ENCODE measurements at regions not wholly inside any gene's neighbourhood (a gene's known extent, or its start where the extent isn't known, plus 50 kb on each side); places are given as distances from the start of the nearest gene placed in this dataset.

GRCh38 chr7:47043304-47043703 lies 538.6 kb downstream of the TNS3 start:
- DNase-seq (ENCODE audit: low read depth in 3 of 3), result no peak

GRCh38 chr7:47042669-47043068 lies 539.2 kb downstream of the TNS3 start:
- no peak for DNase-seq (ENCODE audit: low read depth in 3 of 3)

GRCh38 chr7:47040795-47041347 lies 541.0 kb downstream of the TNS3 start:
- no peak for DNase-seq (ENCODE audit: low read depth in 3 of 3)

GRCh38 chr7:47039904-47040303 lies 542.0 kb downstream of the TNS3 start:
- DNase-seq (ENCODE audit: low read depth in 3 of 3), result no peak

GRCh38 chr7:47039089-47039648 lies 542.7 kb downstream of the TNS3 start:
- no peak for DNase-seq (ENCODE audit: low read depth in 3 of 3)

- no peak for DNase-seq (ENCODE audit: low read depth in 3 of 3)
Observed at GRCh38 chr7:47038621-47039020, 543.3 kb downstream of the TNS3 start.

GRCh38 chr7:47037607-47038006 lies 544.3 kb downstream of the TNS3 start:
- no peak for DNase-seq (ENCODE audit: low read depth in 3 of 3)

- no peak for DNase-seq (ENCODE audit: low read depth in 3 of 3)
Observed at GRCh38 chr7:47036909-47037308, 545.0 kb downstream of the TNS3 start.

GRCh38 chr7:47035522-47035921 lies 546.4 kb downstream of the TNS3 start:
- no peak for DNase-seq (ENCODE audit: low read depth in 3 of 3)

GRCh38 chr7:47034180-47034579 lies 547.7 kb downstream of the TNS3 start:
- DNase-seq (ENCODE audit: low read depth in 3 of 3), result no peak

GRCh38 chr7:47032536-47032908 lies 549.4 kb downstream of the TNS3 start:
- no peak for DNase-seq (ENCODE audit: low read depth in 3 of 3)

GRCh38 chr7:47031786-47032535 lies 550.0 kb downstream of the TNS3 start:
- no peak for DNase-seq (ENCODE audit: low read depth in 3 of 3)

GRCh38 chr7:47028284-47028683 lies 553.6 kb downstream of the TNS3 start:
- no peak for DNase-seq (ENCODE audit: low read depth in 3 of 3)

- DNase-seq (ENCODE audit: low read depth in 3 of 3), result no peak
Observed at GRCh38 chr7:47027695-47028240, 554.1 kb downstream of the TNS3 start.

GRCh38 chr7:47026780-47027361 lies 555.0 kb downstream of the TNS3 start:
- no peak for DNase-seq (ENCODE audit: low read depth in 3 of 3)

GRCh38 chr7:47024991-47025390 lies 556.9 kb downstream of the TNS3 start:
- no peak for DNase-seq (ENCODE audit: low read depth in 3 of 3)

- DNase-seq (ENCODE audit: low read depth in 3 of 3), result no peak
Observed at GRCh38 chr7:47008461-47008860, 573.5 kb downstream of the TNS3 start.

GRCh38 chr7:47007471-47007870 lies 574.4 kb downstream of the TNS3 start:
- no peak for DNase-seq (ENCODE audit: low read depth in 3 of 3)

GRCh38 chr7:47000561-47000960 lies 581.4 kb downstream of the TNS3 start:
- no peak for DNase-seq (ENCODE audit: low read depth in 3 of 3)

- no peak for DNase-seq (ENCODE audit: low read depth in 3 of 3)
Observed at GRCh38 chr7:46999866-47000265, 582.0 kb downstream of the TNS3 start.

GRCh38 chr7:46996972-46997371 lies 584.9 kb downstream of the TNS3 start:
- DNase-seq (ENCODE audit: low read depth in 3 of 3), result no peak

- DNase-seq (ENCODE audit: low read depth in 3 of 3), result no peak
Observed at GRCh38 chr7:46993396-46993795, 588.5 kb downstream of the TNS3 start.

GRCh38 chr7:46990761-46991160 lies 591.1 kb downstream of the TNS3 start:
- no peak for DNase-seq (ENCODE audit: low read depth in 3 of 3)
